GM23338 (cell line): ENCODE measurements at regions not wholly inside any gene's neighbourhood (a gene's known extent, or its start where the extent isn't known, plus 50 kb on each side); places are given as distances from the start of the nearest gene placed in this dataset.
A peak's percentile ranks its signal among the peaks of the same experiment; 100 is the strongest.

ENCODE experiments used
- ATAC-seq: fragments of 200-7000 bp; cut with Tn5 transposase; 3 replicates; pipeline ENCODE4 v1.9.1; 2020
- DNase-seq: peaks from one replicate; pipeline ENCODE4 v3.0.0-alpha.2; 2015; ENCODE audit warnings: low spot score
- H2AFZ ChIP-seq: fragments of 200-600 bp; sonication (generic); 2 replicates; pipeline ENCODE4 v1.8.0; 2016; ENCODE audit warnings: antibody characterized with exemption, mild to moderate bottlenecking, moderate library complexity
- H3F3A ChIP-seq: fragments of 200-600 bp; sonication (generic); replicated peaks from 2 replicates; pipeline ENCODE4 v1.8.0; 2017; ENCODE audit warnings: antibody characterized with exemption, mixed run types, low read depth
- H3K27ac ChIP-seq: fragments of 200-600 bp; sonication (generic); 2 replicates; pipeline ENCODE4 v1.6.1; 2016; ENCODE audit warnings: low read depth
- H3K27me3 ChIP-seq: fragments of 200-600 bp; sonication (generic); 2 replicates; pipeline ENCODE4 v1.8.0; 2016; ENCODE audit warnings: mild to moderate bottlenecking, mixed run types, moderate library complexity; ENCODE audit not compliant: insufficient read depth
- H3K36me3 ChIP-seq: fragments of 200-600 bp; sonication (generic); 2 replicates; pipeline ENCODE4 v1.8.0; 2016; ENCODE audit warnings: mild to moderate bottlenecking; ENCODE audit not compliant: insufficient read depth
- H3K4me1 ChIP-seq: fragments of 200-600 bp; sonication (generic); 2 replicates; pipeline ENCODE4 v1.8.0; 2016; ENCODE audit warnings: mild to moderate bottlenecking, moderate library complexity; ENCODE audit not compliant: insufficient read depth
- H3K4me2 ChIP-seq: fragments of 200-600 bp; sonication (generic); 2 replicates; pipeline ENCODE4 v1.7.1; 2017; ENCODE audit warnings: mixed run types
- H3K4me3 ChIP-seq: fragments of 200-600 bp; sonication (generic); 2 replicates; pipeline ENCODE4 v1.6.1; 2016; ENCODE audit warnings: mixed run types
- H3K79me2 ChIP-seq: fragments of 200-600 bp; sonication (generic); replicated peaks from 2 replicates; pipeline ENCODE4 v1.8.0; 2017; ENCODE audit warnings: mild to moderate bottlenecking; ENCODE audit not compliant: insufficient read depth
- H3K9me2 ChIP-seq: fragments of 200-600 bp; sonication (generic); 2 replicates; pipeline ENCODE4 v1.8.0; 2017; ENCODE audit not compliant: insufficient read depth
- H4K20me1 ChIP-seq: fragments of 200-600 bp; sonication (generic); replicated peaks from 2 replicates; pipeline ENCODE4 v1.8.0; 2017; ENCODE audit warnings: mild to moderate bottlenecking; ENCODE audit not compliant: insufficient read depth
- H3K27ac Mint-ChIP-seq: 2 replicates; pipeline ENCODE4 v1.8.0; 2020; ENCODE audit warnings: inconsistent platforms, mild to moderate bottlenecking, moderate library complexity, mixed read lengths
- H3K27me3 Mint-ChIP-seq: 3 replicates; pipeline ENCODE4 v1.8.0; 2022; ENCODE audit warnings: low read depth, mild to moderate bottlenecking, moderate library complexity, mixed read lengths, inconsistent platforms; ENCODE audit not compliant: insufficient read depth, poor library complexity
- H3K36me3 Mint-ChIP-seq: 3 replicates; pipeline ENCODE4 v1.8.0; 2021; ENCODE audit warnings: low read depth, mild to moderate bottlenecking, inconsistent platforms, moderate library complexity, mixed read lengths
- H3K4me1 Mint-ChIP-seq: 3 replicates; pipeline ENCODE4 v1.8.0; 2020; ENCODE audit warnings: mild to moderate bottlenecking, inconsistent platforms, mixed read lengths
- H3K4me3 Mint-ChIP-seq: 3 replicates; pipeline ENCODE4 v1.8.0; 2021; ENCODE audit warnings: moderate library complexity, mild to moderate bottlenecking, inconsistent platforms, mixed read lengths
- H3K9me3 Mint-ChIP-seq: 3 replicates; pipeline ENCODE4 v1.8.0; 2020; ENCODE audit warnings: moderate library complexity, mild to moderate bottlenecking, inconsistent platforms, mixed read lengths
- CREB1 ChIP-seq: fragments of 250-450 bp; sonication (Bioruptor Pico); IDR thresholded peaks from 2 replicates; pipeline ENCODE4 v1.5.0; 2020; ENCODE audit warnings: low read depth, mild to moderate bottlenecking, moderate library complexity
- CTCF ChIP-seq, 2 experiments: fragments of 200-600 bp in 1 of 2; sonication (generic) in 1 of 2; conservative IDR thresholded peaks; 2 replicates each; pipeline versions ENCODE4 v1.5.1 to v1.6.1; 2016 to 2017; ENCODE audit warnings: antibody characterized with exemption in 2 of 2, low read depth in 2 of 2, mild to moderate bottlenecking in 2 of 2, moderate library complexity in 1 of 2
- ETS1 ChIP-seq: IDR thresholded peaks from 2 replicates; pipeline ENCODE4 v1.6.1; 2016; ENCODE audit warnings: antibody characterized with exemption
- JUNB ChIP-seq: IDR thresholded peaks from one replicate; pipeline ENCODE4 v1.6.1; 2016; ENCODE audit warnings: antibody characterized with exemption; ENCODE audit not compliant: unreplicated experiment
- NANOG ChIP-seq: IDR thresholded peaks from 2 replicates; pipeline ENCODE4 v1.6.1; 2016; ENCODE audit warnings: antibody characterized with exemption, borderline replicate concordance
- POLR2AphosphoS5 ChIP-seq: IDR thresholded peaks from 2 replicates; pipeline ENCODE4 v1.6.1; 2016; ENCODE audit warnings: antibody characterized with exemption, low read depth
- STAT1 ChIP-seq: IDR thresholded peaks from one replicate; pipeline ENCODE4 v1.6.1; 2016; ENCODE audit warnings: antibody characterized with exemption; ENCODE audit not compliant: unreplicated experiment

- H3K36me3 ChIP-seq, result no peaks in the 10 kb centered on the region
- no peaks in the 10 kb centered on the region for H3K27me3 ChIP-seq
- TF ChIP-seq POLR2AphosphoS5 (no peak), CTCF (conservative IDR thresholded peaks at IDR 0.05; ENCODE audit: low read depth in 2 of 2) (peak in 1 of 2 experiments; percentile 49; a peak in 2 of 4 replicates)
- Mint-ChIP-seq H3K4me3 (no peak overlapping the region), H3K27ac (no peak overlapping the region), H3K9me3 (no peaks in the 10 kb centered on the region; the same call in 2 of the 3 replicates), H3K27me3 (peaks cover 2% of the 10 kb centered on the region), H3K36me3 (no peaks in the 10 kb centered on the region), H3K4me1 (no peaks in the 10 kb centered on the region)
- H3K27ac ChIP-seq, result no peak overlapping the region
- DNase-seq, result no peak
- H3K4me3 ChIP-seq, result no peak overlapping the region
- H3K4me1 ChIP-seq, result no peaks in the 10 kb centered on the region
- no peak overlapping the region for H2AFZ ChIP-seq
- no peaks in the 10 kb centered on the region for H3K79me2 ChIP-seq
- no peak for ATAC-seq
- no peak overlapping the region for H3K4me2 ChIP-seq
- H3K9me2 ChIP-seq, result 0 out of 2 replicates have a peak, but pooled peaks cover 3% of the 10 kb centered on the region
- no peaks in the 10 kb centered on the region for H3F3A ChIP-seq
- H4K20me1 ChIP-seq, result no peaks in the 10 kb centered on the region
These were observed 282.9 kb upstream of the PKDCC start for GRCh38 chr2:41764919-41765318.

- peaks cover 2% of the 10 kb centered on the region; the same call in 2 of the 3 replicates for H3K4me1 Mint-ChIP-seq
- no peak for ATAC-seq
- H3K4me3 Mint-ChIP-seq, result no peak overlapping the region
These were observed 279.5 kb upstream of the PKDCC start for GRCh38 chr2:41768310-41768709.

GRCh38 chr2:41771710-41772109 lies 276.1 kb upstream of the PKDCC start:
- H3K4me1 ChIP-seq, result peaks cover 11% of the 10 kb centered on the region
- H3K27ac ChIP-seq, result no peak overlapping the region
- H3K27me3 ChIP-seq, result no peaks in the 10 kb centered on the region
- peaks cover 7% of the 10 kb centered on the region; the same call in 2 of the 3 replicates for H3K9me3 Mint-ChIP-seq
- no peak overlapping the region for H3K4me3 Mint-ChIP-seq
- peaks cover 14% of the 10 kb centered on the region for H3K4me1 Mint-ChIP-seq
- no peak overlapping the region for H3K4me2 ChIP-seq
- no peaks in the 10 kb centered on the region for H3F3A ChIP-seq
- H3K36me3 ChIP-seq, result no peaks in the 10 kb centered on the region
- ATAC-seq (no peak), DNase-seq (no peak)
- H4K20me1 ChIP-seq, result no peaks in the 10 kb centered on the region
- H2AFZ ChIP-seq, result peak overlapping the region; percentile 34; the same call in 1 of the 2 replicates
- no peaks in the 10 kb centered on the region for H3K27me3 Mint-ChIP-seq
- H3K79me2 ChIP-seq, result no peaks in the 10 kb centered on the region
- H3K9me2 ChIP-seq, result peaks cover 3% of the 10 kb centered on the region
- no peak overlapping the region for H3K27ac Mint-ChIP-seq
- no peak overlapping the region for H3K4me3 ChIP-seq
- peaks cover 3% of the 10 kb centered on the region; the same call in 1 of the 3 replicates for H3K36me3 Mint-ChIP-seq
- no peak for TF ChIP-seq STAT1
- no peak for TF ChIP-seq CREB1 (CRISPR knock-in tag)
- no peak for TF ChIP-seq ETS1
- no peak for TF ChIP-seq NANOG
- no peak for TF ChIP-seq CTCF (conservative IDR thresholded peaks at IDR 0.05; ENCODE audit: low read depth in 2 of 2)
- TF ChIP-seq JUNB, result no peak

More at GRCh38 chr2:41768310-41768709, 279.5 kb upstream of the PKDCC start:
- no peak overlapping the region for H3K4me3 ChIP-seq
- H3F3A ChIP-seq, result no peaks in the 10 kb centered on the region
- Mint-ChIP-seq H3K27ac (no peak overlapping the region), H3K27me3 (no peaks in the 10 kb centered on the region), H3K9me3 (no peaks in the 10 kb centered on the region; the same call in 2 of the 3 replicates), H3K36me3 (no peaks in the 10 kb centered on the region)
- no peak for DNase-seq
- no peak overlapping the region for H3K4me2 ChIP-seq
- no peaks in the 10 kb centered on the region for H3K36me3 ChIP-seq
- no peaks in the 10 kb centered on the region for H3K79me2 ChIP-seq
- H3K27ac ChIP-seq, result no peak overlapping the region
- H4K20me1 ChIP-seq, result no peaks in the 10 kb centered on the region
- TF ChIP-seq POLR2AphosphoS5, result no peak
- no peaks in the 10 kb centered on the region for H3K9me2 ChIP-seq
- H3K27me3 ChIP-seq, result no peaks in the 10 kb centered on the region
- H2AFZ ChIP-seq, result peak overlapping the region; percentile 38; the same call in 1 of the 2 replicates
- H3K4me1 ChIP-seq, result no peaks in the 10 kb centered on the region
